Panc1 (cell line): ENCODE measurements at regions not wholly inside any gene's neighbourhood (a gene's known extent, or its start where the extent isn't known, plus 50 kb on each side); places are given as distances from the start of the nearest gene placed in this dataset.

Experiments used
- ATAC-seq: fragments of 200-7000 bp; cut with Tn5 transposase; 2 replicates; pipeline ENCODE4 v1.9.1; 2020; ENCODE audit warnings: mild to moderate bottlenecking, moderate library complexity
- BruUV-seq: library from RNA; stranded (reverse); fragments of 400-500 nt; replicated peaks from 2 replicates; lab custom pipeline; 2021; lab: Mats Ljungman, UMichigan
- CTCF ChIA-PET: fragments of 300-600 bp; sonication (Branson Sonifier 250); formaldehyde crosslinking; loops from one replicate; lab custom pipeline; 2022; ENCODE audit warnings: antibody characterized with exemption; lab: Charles Lee
- POLR2A ChIA-PET: fragments of 300-600 bp; sonication (Branson Sonifier 250); formaldehyde crosslinking; loops from one replicate; lab custom pipeline; 2022; ENCODE audit warnings: antibody characterized with exemption; lab: Charles Lee
- DNase-seq: peaks from one replicate; pipeline ENCODE4 v3.0.0-alpha.2; 2010; ENCODE audit warnings: low read depth, low spot score
- H3K27ac ChIP-seq: 2 replicates; pipeline ENCODE4 v1.5.1; 2011; ENCODE audit warnings: mild to moderate bottlenecking, low read length, inconsistent platforms
- H3K27me3 ChIP-seq: fragments of 200-500 bp; sonication (Bioruptor generic); 2 replicates; pipeline ENCODE4 v1.6.0; 2014; ENCODE audit warnings: low read length, inconsistent platforms; ENCODE audit not compliant: control insufficient read depth, insufficient read depth
- H3K36me3 ChIP-seq: fragments of 200-500 bp; sonication (Bioruptor generic); 2 replicates; pipeline ENCODE4 v1.5.1; 2014; ENCODE audit warnings: inconsistent platforms, mild to moderate bottlenecking, low read length, moderate library complexity; ENCODE audit not compliant: control insufficient read depth, insufficient read depth
- H3K4me1 ChIP-seq: 2 replicates; pipeline ENCODE4 v1.5.1; 2011; ENCODE audit warnings: inconsistent platforms, mild to moderate bottlenecking, low read length, moderate library complexity; ENCODE audit not compliant: control insufficient read depth, insufficient read depth
- H3K4me3 ChIP-seq, 2 experiments: 2 replicates each; pipeline ENCODE4 v1.5.1; 2011 to 2012; ENCODE audit warnings: low read depth in 2 of 2, low read length in 2 of 2, mild to moderate bottlenecking in 2 of 2, inconsistent platforms in 1 of 2, moderate library complexity in 1 of 2
- H3K9me3 ChIP-seq: fragments of 200-500 bp; sonication (Bioruptor generic); 2 replicates; pipeline ENCODE4 v1.5.1; 2014; ENCODE audit warnings: low read depth, mild to moderate bottlenecking, inconsistent platforms, low read length, moderate library complexity; ENCODE audit not compliant: control insufficient read depth, insufficient read depth
- CTCF ChIP-seq: fragments of 450-650 bp; IDR thresholded peaks from 2 replicates; pipeline ENCODE4 v1.5.1; 2017; ENCODE audit warnings: mild to moderate bottlenecking
- POLR2AphosphoS5 ChIP-seq: IDR thresholded peaks from 2 replicates; pipeline ENCODE4 v1.6.1; 2012; ENCODE audit warnings: mild to moderate bottlenecking, low read depth, low read length, moderate library complexity
- REST ChIP-seq, 2 experiments: IDR thresholded peaks; 2 replicates each; pipeline ENCODE4 v1.6.1; 2011 to 2012; ENCODE audit warnings: low read depth in 2 of 2, control low read depth in 1 of 2, low read length in 1 of 2, mild to moderate bottlenecking in 1 of 2, moderate library complexity in 1 of 2; ENCODE audit not compliant: insufficient read depth in 1 of 2
- SIN3A ChIP-seq: IDR thresholded peaks from 2 replicates; pipeline ENCODE4 v1.6.1; 2012; ENCODE audit warnings: low read depth, mild to moderate bottlenecking, low read length, moderate library complexity, borderline replicate concordance; ENCODE audit not compliant: insufficient read depth
- TCF7L2 ChIP-seq: IDR thresholded peaks from 2 replicates; pipeline ENCODE4 v1.6.1; 2011; ENCODE audit warnings: mild to moderate bottlenecking, low read depth, low read length, inconsistent platforms
- in situ Hi-C: cut with HindIII; loops from 2 replicates; pipeline ENCODE4 v1.10.0; 2016; ENCODE audit warnings: low sequenced_read_pairs, low pct_unique_long_range_greater_than_20kb
- intact Hi-C: fragments of 100-400 bp; cut with micrococcal nuclease; formaldehyde crosslinking; loops from one replicate; pipeline ENCODE4 v1.10.0; 2022; ENCODE audit not compliant: unreplicated experiment

- ATAC-seq (no peak), DNase-seq (no peak)
- intact Hi-C loops (no loop called here), in situ Hi-C loops (no loop called here)
- BruUV-seq, result no TSS peak
- Histone ChIP-seq H3K36me3 (no peaks in the 10 kb centered on the region), H3K9me3 (no peaks in the 10 kb centered on the region), H3K27ac (no peak overlapping the region), H3K4me3 (no peak overlapping the region), H3K4me1 (no peaks in the 10 kb centered on the region), H3K27me3 (no peaks in the 10 kb centered on the region)
- POLR2A ChIA-PET, result no interaction called here
- TF ChIP-seq SIN3A (no peak), CTCF (no peak), REST (IDR thresholded peaks at IDR 0.05; ENCODE audit: insufficient read depth in 1 of 2, low read depth in 2 of 2, low read length in 1 of 2) (no peak), TCF7L2 (no peak), POLR2AphosphoS5 (no peak)
- CTCF ChIA-PET, result no interaction called here
These were observed 647.4 kb downstream of the USP25 start for GRCh38 chr21:16377120-16377658.

- ATAC-seq (no peak), DNase-seq (no peak)
- ChIA-PET POLR2A (no interaction called here), CTCF (no interaction called here)
- intact Hi-C loops, result no loop called here
- in situ Hi-C loops, result no loop called here
- Histone ChIP-seq H3K36me3 (no peaks in the 10 kb centered on the region), H3K27me3 (no peaks in the 10 kb centered on the region), H3K4me3 (no peak overlapping the region), H3K27ac (no peak overlapping the region), H3K9me3 (no peaks in the 10 kb centered on the region), H3K4me1 (no peaks in the 10 kb centered on the region)
- BruUV-seq, result no TSS peak
- no peak for TF ChIP-seq SIN3A
- no peak for TF ChIP-seq POLR2AphosphoS5
- no peak for TF ChIP-seq REST (IDR thresholded peaks at IDR 0.05; ENCODE audit: insufficient read depth in 1 of 2, low read depth in 2 of 2, low read length in 1 of 2)
- no peak for TF ChIP-seq TCF7L2
- TF ChIP-seq CTCF, result no peak
These were observed 648.1 kb downstream of the USP25 start for GRCh38 chr21:16377857-16378256.
